GM19395 (cell line): ENCODE measurements at regions not wholly inside any gene's neighbourhood (a gene's known extent, or its start where the extent isn't known, plus 50 kb on each side); places are given as distances from the start of the nearest gene placed in this dataset.

Experiments
- ATAC-seq: cut with Tn5 transposase; IDR thresholded peaks from one replicate; pipeline ENCODE4 v1.9.1; 2021; ENCODE audit warnings: mild to moderate bottlenecking, moderate library complexity; ENCODE audit not compliant: unreplicated experiment

DNA sequence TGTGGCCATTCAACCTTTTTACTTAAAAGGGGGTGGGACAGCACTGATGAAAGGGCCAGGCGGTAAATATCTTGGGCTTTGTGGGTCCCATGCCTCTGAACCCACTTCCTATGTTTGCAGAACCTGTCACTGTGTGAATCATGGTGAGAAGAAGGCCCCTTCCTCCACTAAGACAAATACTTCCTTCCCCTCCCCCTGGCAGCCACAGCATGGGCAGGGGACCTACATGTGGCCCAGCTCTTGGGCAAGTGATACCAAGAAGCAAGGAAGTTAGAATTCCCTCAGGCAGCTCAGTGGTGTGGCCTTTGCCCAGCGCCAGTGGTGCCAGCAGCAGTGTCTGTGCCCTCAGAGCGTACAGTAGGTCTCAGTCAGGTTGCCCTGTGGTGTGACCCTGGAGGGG lies 168.6 kb downstream of the TRIM33 start:
- ATAC-seq = no peak

GRCh38 chr1:114341856-114342255 lies 169.1 kb downstream of the TRIM33 start:
- no peak for ATAC-seq

GRCh38 chr1:114341299-114341698 lies 169.7 kb downstream of the TRIM33 start:
- no peak for ATAC-seq

GRCh38 chr1:114340892-114341291 lies 170.1 kb downstream of the TRIM33 start:
- ATAC-seq = no peak

GRCh38 chr1:114339379-114339778 lies 171.6 kb downstream of the TRIM33 start:
- no peak for ATAC-seq

- ATAC-seq = no peak
Observed at GRCh38 chr1:114338191-114338890, 172.7 kb downstream of the TRIM33 start.

- no peak for ATAC-seq
Observed at GRCh38 chr1:114337417-114337816, 173.6 kb downstream of the TRIM33 start.

DNA sequence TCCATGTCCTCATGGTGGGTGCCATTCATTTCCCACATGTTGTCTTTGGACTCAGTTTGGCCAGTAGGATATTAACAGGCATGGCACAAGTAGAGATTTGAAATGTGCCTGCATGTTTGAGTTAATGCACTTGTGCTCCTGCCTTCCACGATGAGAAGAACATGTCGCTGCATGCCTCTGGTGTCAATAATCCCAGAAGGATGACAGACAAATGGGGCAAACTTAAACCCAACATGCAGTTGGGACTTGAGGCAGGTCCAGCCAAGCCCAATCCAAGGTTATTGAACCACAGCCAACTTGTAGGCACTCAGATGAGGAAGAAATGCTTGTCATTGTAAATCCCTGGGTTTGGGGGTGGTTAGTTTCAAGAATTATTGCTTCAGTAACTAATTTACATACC lies 174.6 kb downstream of the TRIM33 start:
- ATAC-seq = no peak

DNA sequence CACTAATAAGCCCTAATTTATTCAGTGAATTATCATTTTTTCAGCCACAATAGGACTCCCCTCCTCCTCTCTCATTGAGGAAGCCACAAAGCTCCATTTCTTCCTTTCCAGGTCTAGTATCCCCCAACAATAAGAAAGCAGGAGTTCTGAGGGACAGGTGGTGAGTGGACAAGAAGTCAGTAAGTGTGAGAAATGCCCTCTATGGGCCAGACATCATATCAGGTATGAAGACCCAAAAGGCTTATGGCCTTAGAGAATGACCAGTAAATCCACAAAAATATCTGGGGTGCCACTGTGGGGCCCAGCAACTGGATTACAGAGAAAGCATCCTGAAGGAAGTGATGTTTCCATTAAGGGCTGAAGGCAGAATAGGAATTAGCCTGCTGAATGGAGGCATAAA lies 175.7 kb downstream of the TRIM33 start:
- ATAC-seq = no peak

- ATAC-seq = no peak
Observed at GRCh38 chr1:114334297-114334696, 176.7 kb downstream of the TRIM33 start.

DNA sequence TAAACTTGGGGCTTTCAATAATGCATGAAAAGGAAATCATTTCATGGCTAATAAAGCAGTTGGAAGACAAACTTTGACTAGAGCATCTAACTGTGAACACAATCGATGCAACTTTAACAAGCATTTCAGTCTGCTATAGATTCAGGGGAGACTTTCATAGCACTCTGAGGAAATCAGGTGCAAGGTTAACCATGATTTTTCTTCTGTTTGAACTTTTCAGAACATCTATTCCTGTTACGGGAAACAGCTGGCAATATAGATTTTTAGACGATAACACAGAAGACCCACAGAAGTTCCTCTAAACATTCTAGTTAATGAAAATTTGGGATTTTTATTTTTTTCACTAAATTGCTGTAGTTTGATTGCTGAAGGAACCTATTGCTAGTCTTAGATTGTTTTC lies 177.3 kb downstream of the TRIM33 start:
- no peak for ATAC-seq

DNA sequence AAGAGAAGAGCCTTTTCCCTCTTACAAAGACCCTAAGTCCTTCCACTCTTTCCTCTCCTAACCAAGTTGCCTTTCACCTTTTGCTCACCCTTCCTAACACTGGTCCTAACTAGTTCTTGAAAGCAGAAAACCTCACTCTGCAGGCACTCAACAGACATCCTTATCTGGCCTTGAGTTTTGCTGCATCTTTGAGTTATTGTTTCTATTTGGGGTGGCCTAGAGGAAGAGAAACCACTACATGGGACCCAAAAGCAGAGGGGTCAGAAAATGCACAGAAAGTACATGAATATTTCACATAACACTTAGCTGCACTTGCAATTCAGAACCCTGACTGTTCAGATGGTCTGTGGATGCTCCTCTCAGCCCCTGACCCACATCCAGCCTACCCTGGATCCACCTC lies 178.3 kb upstream of the SYT6 start:
- ATAC-seq = no peak

DNA sequence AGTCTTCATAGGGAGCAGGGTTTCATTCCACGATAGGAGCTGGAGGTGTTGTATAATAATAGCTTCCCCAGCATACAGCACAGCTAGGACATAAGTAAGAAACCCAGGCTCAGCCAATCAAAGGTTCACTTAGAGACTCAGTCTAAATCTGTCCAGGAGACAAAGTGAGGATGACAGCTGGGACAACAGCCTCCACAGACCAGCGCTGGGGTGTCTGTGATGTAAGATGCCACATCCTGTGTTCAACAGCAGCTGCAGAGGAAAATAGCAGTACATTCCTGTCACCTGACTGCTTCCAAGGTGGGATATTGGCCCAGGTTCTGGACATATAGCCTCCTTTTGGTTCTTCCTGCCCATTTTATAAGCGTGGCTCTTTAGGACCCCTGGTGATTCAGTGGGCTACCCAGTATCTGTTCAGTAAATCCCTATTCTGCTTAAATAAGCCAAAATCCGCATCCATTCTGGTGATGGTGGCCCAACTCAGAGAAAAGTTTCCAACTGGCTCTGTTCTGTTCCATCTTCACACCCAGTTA lies 176.8 kb upstream of the SYT6 start:
- no peak for ATAC-seq

DNA sequence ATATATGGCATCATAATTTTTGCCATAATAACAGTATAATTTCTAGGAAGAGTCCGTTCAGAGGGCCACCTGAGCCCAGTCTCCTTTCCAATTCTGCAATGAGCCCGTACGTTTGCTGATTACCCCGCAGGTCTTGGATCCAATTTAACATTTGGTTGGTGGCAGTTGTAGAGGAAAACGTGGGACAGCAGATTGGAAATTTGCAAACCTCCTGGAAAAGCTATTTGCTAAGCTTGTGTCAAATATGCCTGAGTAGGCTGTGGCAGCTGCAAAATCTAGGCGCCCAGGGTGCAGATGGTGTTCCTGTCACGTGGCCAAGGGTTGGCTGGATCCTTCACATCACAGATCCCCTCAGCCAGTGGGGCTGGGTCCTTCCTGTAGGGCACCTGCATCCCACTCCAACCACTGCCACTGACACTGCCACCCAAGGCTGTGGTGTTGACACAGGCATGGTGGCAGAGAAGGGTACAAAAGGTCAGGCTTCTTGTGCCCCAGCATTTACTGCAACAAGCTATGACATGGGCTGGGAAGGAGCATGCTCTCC lies 174.8 kb upstream of the SYT6 start:
- ATAC-seq = no peak

DNA sequence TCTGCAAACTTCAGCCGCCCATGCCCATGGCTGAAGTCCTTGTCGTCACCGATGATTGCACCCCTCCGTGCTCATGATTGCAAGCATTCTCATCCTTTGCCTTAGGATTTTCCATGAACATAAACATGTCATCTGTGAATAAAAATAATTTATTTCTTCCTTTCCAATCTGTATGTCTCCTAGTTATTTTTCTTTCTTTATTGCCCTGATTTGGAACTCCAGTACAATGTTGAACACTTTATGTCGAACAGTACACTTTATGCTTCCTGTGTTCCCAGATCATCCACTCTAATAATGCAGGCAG lies 170.9 kb upstream of the SYT6 start:
- ATAC-seq = no peak

- no peak for ATAC-seq
Observed at GRCh38 chr1:114323959-114324661, 170.4 kb upstream of the SYT6 start.

GRCh38 chr1:114322734-114323133 lies 169.1 kb upstream of the SYT6 start:
- no peak for ATAC-seq

GRCh38 chr1:114322207-114322606 lies 168.5 kb upstream of the SYT6 start:
- no peak for ATAC-seq

- no peak for ATAC-seq
Observed at GRCh38 chr1:114320586-114320985, 166.9 kb upstream of the SYT6 start.

GRCh38 chr1:114319418-114319817 lies 165.7 kb upstream of the SYT6 start:
- no peak for ATAC-seq

DNA sequence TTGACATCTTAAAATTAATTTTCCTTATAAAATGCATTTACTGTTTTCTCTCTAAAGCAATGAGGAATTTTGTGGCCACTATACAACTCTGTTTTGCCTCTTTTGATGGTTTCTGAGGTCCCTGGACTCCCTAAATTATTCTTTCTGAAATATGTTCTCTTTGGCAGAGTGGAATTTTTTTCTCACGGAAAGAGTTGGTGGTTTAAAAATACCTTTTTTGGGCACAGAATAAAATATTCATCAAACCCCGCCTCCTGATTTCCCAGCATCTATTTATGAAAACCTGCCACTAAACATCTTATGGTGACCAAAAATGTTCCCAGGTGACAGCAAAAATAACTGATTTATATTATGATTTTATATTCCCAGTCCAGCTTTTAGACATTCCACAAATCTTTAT lies 165.3 kb upstream of the SYT6 start:
- ATAC-seq = no peak

DNA sequence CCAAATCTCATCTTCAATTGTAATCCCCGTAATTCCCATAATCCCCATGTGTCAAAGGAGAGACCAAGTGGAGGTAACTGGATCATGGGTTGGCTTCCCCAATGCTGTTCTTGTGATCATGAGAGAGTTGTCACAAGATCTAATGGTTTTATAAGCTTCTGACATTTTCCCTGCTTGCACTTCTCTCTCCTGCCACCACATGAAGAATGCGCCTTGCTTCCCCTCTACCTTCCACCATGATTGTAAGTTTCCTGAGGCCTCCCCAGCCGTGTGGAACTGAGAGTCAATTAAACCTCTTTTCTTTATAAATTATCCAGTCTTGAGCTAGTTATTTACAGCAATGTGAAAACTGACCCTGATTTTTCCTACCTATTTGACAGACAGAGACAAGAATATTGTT lies 162.5 kb upstream of the SYT6 start:
- ATAC-seq = no peak
